Fibroblast of lung (primary cell): ENCODE measurements at regions not wholly inside any gene's neighbourhood (a gene's known extent, or its start where the extent isn't known, plus 50 kb on each side); places are given as distances from the start of the nearest gene placed in this dataset.

Experiments
- EZH2 ChIP-seq: IDR thresholded peaks from 2 replicates; pipeline ENCODE4 v1.5.1; 2012; ENCODE audit warnings: low read length, control low read depth, mild to moderate bottlenecking; ENCODE audit errors: missing control alignments
- TF ChIP-seq, protein P1 (sequence below), 2 donors: IDR thresholded peaks in 1 of 2; conservative IDR thresholded peaks in 1 of 2; 1 replicate in 1 of 2; 2 replicates in 1 of 2; pipeline ENCODE4 v1.5.1; 2011 to 2012; ENCODE audit warnings: low read length in 2 of 2, control low read depth in 1 of 2, inconsistent platforms in 1 of 2, low read depth in 1 of 2, mild to moderate bottlenecking in 1 of 2

DNA sequence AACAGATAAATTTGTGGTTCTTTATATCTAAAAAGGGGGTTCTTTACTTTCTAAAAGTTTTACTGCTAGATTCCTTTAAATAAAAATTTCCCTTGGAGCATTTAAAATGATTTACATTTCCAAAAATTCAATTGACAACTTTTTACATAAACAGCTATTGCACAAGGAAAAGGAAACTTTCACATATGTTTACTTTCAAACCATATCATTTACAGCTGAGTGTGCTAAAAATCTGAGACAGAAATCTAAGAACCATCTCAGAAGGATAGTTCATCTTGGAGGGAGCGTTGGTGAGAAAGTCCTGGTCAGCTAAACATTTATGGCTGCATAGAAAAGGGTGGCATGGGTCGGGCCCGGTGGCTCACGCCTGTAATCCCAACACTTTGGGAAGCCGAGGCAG is 235.4 kb downstream of the DTWD2 start:
- TF ChIP-seq, protein P1, sequence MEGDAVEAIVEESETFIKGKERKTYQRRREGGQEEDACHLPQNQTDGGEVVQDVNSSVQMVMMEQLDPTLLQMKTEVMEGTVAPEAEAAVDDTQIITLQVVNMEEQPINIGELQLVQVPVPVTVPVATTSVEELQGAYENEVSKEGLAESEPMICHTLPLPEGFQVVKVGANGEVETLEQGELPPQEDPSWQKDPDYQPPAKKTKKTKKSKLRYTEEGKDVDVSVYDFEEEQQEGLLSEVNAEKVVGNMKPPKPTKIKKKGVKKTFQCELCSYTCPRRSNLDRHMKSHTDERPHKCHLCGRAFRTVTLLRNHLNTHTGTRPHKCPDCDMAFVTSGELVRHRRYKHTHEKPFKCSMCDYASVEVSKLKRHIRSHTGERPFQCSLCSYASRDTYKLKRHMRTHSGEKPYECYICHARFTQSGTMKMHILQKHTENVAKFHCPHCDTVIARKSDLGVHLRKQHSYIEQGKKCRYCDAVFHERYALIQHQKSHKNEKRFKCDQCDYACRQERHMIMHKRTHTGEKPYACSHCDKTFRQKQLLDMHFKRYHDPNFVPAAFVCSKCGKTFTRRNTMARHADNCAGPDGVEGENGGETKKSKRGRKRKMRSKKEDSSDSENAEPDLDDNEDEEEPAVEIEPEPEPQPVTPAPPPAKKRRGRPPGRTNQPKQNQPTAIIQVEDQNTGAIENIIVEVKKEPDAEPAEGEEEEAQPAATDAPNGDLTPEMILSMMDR (conservative IDR thresholded peaks at IDR 0.05 in 1 of 2, IDR thresholded peaks at IDR 0.05 in 1 of 2; ENCODE audit: low read depth in 1 of 2, low read length in 2 of 2): no peak
- no peak for TF ChIP-seq EZH2
